IMR-90 (cell line): ENCODE measurements at regions not wholly inside any gene's neighbourhood (a gene's known extent, or its start where the extent isn't known, plus 50 kb on each side); places are given as distances from the start of the nearest gene placed in this dataset.

Experiments used
- ATAC-seq: fragments of 200-7000 bp; cut with Tn5 transposase; 2 replicates; pipeline ENCODE4 v1.9.1; 2020; ENCODE audit warnings: low read depth, mild to moderate bottlenecking, moderate library complexity
- BruUV-seq: library from RNA; stranded (reverse); fragments of 400-500 nt; replicated peaks from 2 replicates; lab custom pipeline; 2021; lab: Mats Ljungman, UMichigan
- CTCF ChIA-PET: fragments of 300-600 bp; formaldehyde crosslinking; extraction: SDS; loops from one replicate; lab custom pipeline; 2021; ENCODE audit warnings: antibody characterized with exemption; lab: Yijun Ruan, JAX
- POLR2A ChIA-PET: fragments of 300-600 bp; sonication (Branson Sonifier 250); formaldehyde crosslinking; loops from one replicate; lab custom pipeline; 2022; ENCODE audit warnings: antibody characterized with exemption; ENCODE audit not compliant: unreplicated experiment; lab: Charles Lee
- DNase-seq: peaks from one replicate; pipeline ENCODE4 v3.0.0; 2013
- H2AFZ ChIP-seq: replicated peaks from 2 replicates; pipeline ENCODE3; 2013; ENCODE audit warnings: low read length, mild to moderate bottlenecking; ENCODE audit not compliant: poor library complexity
- H2AK5ac ChIP-seq: 2 replicates; pipeline ENCODE4 v1.6.1; 2013; ENCODE audit warnings: low read depth, low read length, inconsistent platforms
- H2AK9ac ChIP-seq: replicated peaks from 2 replicates; pipeline ENCODE3; 2013; ENCODE audit warnings: mild to moderate bottlenecking, low read depth, low read length, moderate library complexity; ENCODE audit not compliant: poor library complexity
- H2BK120ac ChIP-seq: 2 replicates; pipeline ENCODE4 v1.6.1; 2013; ENCODE audit warnings: low read depth, low read length, inconsistent platforms
- H2BK15ac ChIP-seq: 3 replicates; pipeline ENCODE4 v1.6.1; 2013; ENCODE audit warnings: low read depth, low read length, inconsistent platforms
- H2BK20ac ChIP-seq: 2 replicates; pipeline ENCODE4 v1.6.1; 2013; ENCODE audit warnings: low read depth, mild to moderate bottlenecking, inconsistent platforms, low read length, moderate library complexity
- H2BK5ac ChIP-seq: 2 replicates; pipeline ENCODE4 v1.6.1; 2013; ENCODE audit warnings: mild to moderate bottlenecking, low read depth, low read length, inconsistent platforms; ENCODE audit not compliant: poor library complexity, severe bottlenecking
- H3K14ac ChIP-seq: replicated peaks from 2 replicates; pipeline ENCODE4 v1.6.1; 2013; ENCODE audit warnings: low read depth, low read length, inconsistent platforms
- H3K18ac ChIP-seq: 2 replicates; pipeline ENCODE4 v1.6.1; 2013; ENCODE audit warnings: low read depth, low read length, control low read depth
- H3K23ac ChIP-seq: 2 replicates; pipeline ENCODE4 v1.6.1; 2013; ENCODE audit warnings: low read depth, low read length, inconsistent platforms
- H3K27ac ChIP-seq: 2 replicates; pipeline ENCODE4 v1.5.1; 2013; ENCODE audit warnings: mild to moderate bottlenecking, control low read depth, low read length; ENCODE audit not compliant: insufficient read depth
- H3K27me3 ChIP-seq: 2 replicates; pipeline ENCODE4 v1.6.1; 2013; ENCODE audit warnings: low read length; ENCODE audit not compliant: control insufficient read depth, insufficient read depth
- H3K36me3 ChIP-seq: 2 replicates; pipeline ENCODE4 v1.6.1; 2013; ENCODE audit warnings: low read length, mixed read lengths; ENCODE audit not compliant: control insufficient read depth, insufficient read depth
- H3K4ac ChIP-seq: 2 replicates; pipeline ENCODE4 v1.6.1; 2013; ENCODE audit warnings: low read depth, low read length, inconsistent platforms
- H3K4me1 ChIP-seq: 2 replicates; pipeline ENCODE4 v1.6.1; 2013; ENCODE audit warnings: low read length, mixed read lengths; ENCODE audit not compliant: control insufficient read depth, insufficient read depth
- H3K4me2 ChIP-seq: 2 replicates; pipeline ENCODE4 v1.6.1; 2013; ENCODE audit warnings: low read depth, mild to moderate bottlenecking, control low read depth, low read length, moderate library complexity
- H3K4me3 ChIP-seq: 2 replicates; pipeline ENCODE4 v1.5.1; 2013; ENCODE audit warnings: low read depth, mild to moderate bottlenecking, control low read depth, low read length, moderate library complexity; ENCODE audit not compliant: insufficient read depth
- H3K56ac ChIP-seq: 2 replicates; pipeline ENCODE4 v1.6.1; 2013; ENCODE audit warnings: low read length, inconsistent platforms; ENCODE audit not compliant: insufficient read depth; ENCODE audit errors: extremely low read depth
- H3K79me1 ChIP-seq, 2 experiments: 2 replicates each; pipeline ENCODE4 v1.6.1; 2013; ENCODE audit warnings: low read length in 2 of 2, inconsistent platforms in 1 of 2, low read depth in 1 of 2
- H3K9ac ChIP-seq: 2 replicates; pipeline ENCODE4 v1.6.1; 2013; ENCODE audit warnings: low read depth, low read length, control low read depth
- H3K9me1 ChIP-seq: 2 replicates; pipeline ENCODE4 v1.6.1; 2013; ENCODE audit warnings: low read length, inconsistent platforms; ENCODE audit not compliant: insufficient read depth
- H3K9me3 ChIP-seq: 2 replicates; pipeline ENCODE4 v1.6.1; 2013; ENCODE audit warnings: low read length; ENCODE audit not compliant: control insufficient read depth, insufficient read depth
- H4K20me1 ChIP-seq: 2 replicates; pipeline ENCODE4 v1.6.1; 2013; ENCODE audit warnings: low read length, inconsistent platforms; ENCODE audit not compliant: insufficient read depth
- H4K5ac ChIP-seq: 2 replicates; pipeline ENCODE4 v1.6.1; 2013; ENCODE audit warnings: mild to moderate bottlenecking, low read depth, low read length, control low read depth
- H4K8ac ChIP-seq, 2 experiments: 2 replicates each; pipeline ENCODE4 v1.6.1; 2013; ENCODE audit warnings: low read depth in 2 of 2, low read length in 2 of 2, control low read depth in 1 of 2, inconsistent platforms in 1 of 2
- H4K91ac ChIP-seq: 2 replicates; pipeline ENCODE4 v1.6.1; 2013; ENCODE audit warnings: low read depth, low read length, inconsistent platforms; ENCODE audit not compliant: insufficient read depth
- BHLHE40 ChIP-seq: fragments of 150-350 bp; IDR thresholded peaks from 2 replicates; pipeline ENCODE4 v1.6.1; 2016; ENCODE audit warnings: mild to moderate bottlenecking, low read depth, low read length
- CEBPB ChIP-seq: IDR thresholded peaks from 2 replicates; pipeline ENCODE4 v1.6.1; 2012; ENCODE audit warnings: low read depth, low read length, improper control_type of control experiment
- CHD1 ChIP-seq: IDR thresholded peaks from 2 replicates; pipeline ENCODE4 v1.6.1; 2012; ENCODE audit warnings: low read depth, low read length, improper control_type of control experiment
- FOS ChIP-seq: fragments of 150-350 bp; IDR thresholded peaks from 2 replicates; pipeline ENCODE4 v1.6.1; 2016; ENCODE audit warnings: low read depth, low read length
- MAZ ChIP-seq: IDR thresholded peaks from 2 replicates; pipeline ENCODE4 v1.6.1; 2012; ENCODE audit warnings: low read depth, mild to moderate bottlenecking, low read length, improper control_type of control experiment, moderate library complexity, borderline replicate concordance
- MXI1 ChIP-seq: IDR thresholded peaks from 2 replicates; pipeline ENCODE4 v1.6.1; 2012; ENCODE audit warnings: low read depth, mild to moderate bottlenecking, low read length, moderate library complexity, borderline replicate concordance
- NFE2L2 ChIP-seq: fragments of 150-350 bp; IDR thresholded peaks from 2 replicates; pipeline ENCODE4 v1.6.1; 2016; ENCODE audit warnings: low read depth, mild to moderate bottlenecking, low read length
- POLR2A ChIP-seq: IDR thresholded peaks from 2 replicates; pipeline ENCODE4 v1.6.1; 2012; ENCODE audit warnings: mild to moderate bottlenecking, low read depth, low read length
- RCOR1 ChIP-seq: IDR thresholded peaks from 2 replicates; pipeline ENCODE4 v1.6.1; 2012; ENCODE audit warnings: mild to moderate bottlenecking, low read length, improper control_type of control experiment; ENCODE audit not compliant: insufficient replicate concordance
- RFX5 ChIP-seq: IDR thresholded peaks from 2 replicates; pipeline ENCODE4 v1.8.0; 2012; ENCODE audit warnings: low read depth, mild to moderate bottlenecking, low read length, moderate library complexity
- SMC3 ChIP-seq: fragments of 150-350 bp; IDR thresholded peaks from 2 replicates; pipeline ENCODE4 v1.6.1; 2016; ENCODE audit warnings: low read depth, mild to moderate bottlenecking, antibody characterized with exemption, low read length, moderate library complexity
- WGBS, 2 experiments: methylation state at CpG; one replicate each; pipeline versions ENCODE4 v1.1.5 to v1.1.7; 2013; ENCODE audit warnings: missing lambda C conversion rate in 2 of 2; ENCODE audit not compliant: insufficient read length in 1 of 2; ENCODE audit errors: extremely low coverage in 2 of 2; 5-methylcytosine and 5-hydroxymethylcytosine counted together
- dilution Hi-C: fragments of 300-500 bp; cut with HindIII; formaldehyde crosslinking; loops from one replicate; pipeline ENCODE4 v1.14.3; 2018; ENCODE audit warnings: low sequenced_read_pairs; ENCODE audit not compliant: unreplicated experiment
- in situ Hi-C: fragments of 300-500 bp; cut with MboI; formaldehyde crosslinking; loops from 3 replicates; pipeline ENCODE4 v1.14.3; 2019; ENCODE audit warnings: low sequenced_read_pairs, inconsistent platforms, mixed read lengths
- intact Hi-C: fragments of 100-400 bp; cut with micrococcal nuclease; formaldehyde crosslinking; loops from 2 replicates; pipeline ENCODE4 v1.10.0; 2022
- TF ChIP-seq, protein P1 (sequence below): conservative IDR thresholded peaks from 2 replicates; pipeline ENCODE4 v1.5.1; 2012; ENCODE audit warnings: mild to moderate bottlenecking, low read depth, low read length, improper control_type of control experiment
- TF ChIP-seq, protein P2 (sequence below): fragments of 150-350 bp; IDR thresholded peaks from 2 replicates; pipeline ENCODE4 v1.6.1; 2016; ENCODE audit warnings: low read depth, mild to moderate bottlenecking, low read length, moderate library complexity, borderline replicate concordance

DNA sequence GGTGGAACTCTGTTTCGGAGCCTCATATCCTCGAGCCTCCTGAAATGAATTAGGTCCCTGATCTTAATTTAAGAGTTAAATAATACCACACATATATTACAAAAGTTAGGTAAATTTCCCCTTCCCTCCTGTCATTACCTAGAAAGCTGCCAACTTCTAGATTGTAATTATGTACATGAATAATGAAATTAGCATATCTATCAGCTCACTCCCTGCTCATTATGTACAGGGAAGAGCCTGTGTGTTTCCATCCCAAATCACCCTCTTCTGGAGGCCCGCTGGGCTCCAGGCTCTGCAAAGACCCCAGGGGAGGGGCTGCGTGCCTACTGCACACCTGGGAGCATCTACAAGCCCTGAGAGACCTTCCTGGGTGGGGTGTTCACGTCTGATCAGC, 384.1 kb downstream of the MN1 start (continued):
- TF ChIP-seq, protein P1, sequence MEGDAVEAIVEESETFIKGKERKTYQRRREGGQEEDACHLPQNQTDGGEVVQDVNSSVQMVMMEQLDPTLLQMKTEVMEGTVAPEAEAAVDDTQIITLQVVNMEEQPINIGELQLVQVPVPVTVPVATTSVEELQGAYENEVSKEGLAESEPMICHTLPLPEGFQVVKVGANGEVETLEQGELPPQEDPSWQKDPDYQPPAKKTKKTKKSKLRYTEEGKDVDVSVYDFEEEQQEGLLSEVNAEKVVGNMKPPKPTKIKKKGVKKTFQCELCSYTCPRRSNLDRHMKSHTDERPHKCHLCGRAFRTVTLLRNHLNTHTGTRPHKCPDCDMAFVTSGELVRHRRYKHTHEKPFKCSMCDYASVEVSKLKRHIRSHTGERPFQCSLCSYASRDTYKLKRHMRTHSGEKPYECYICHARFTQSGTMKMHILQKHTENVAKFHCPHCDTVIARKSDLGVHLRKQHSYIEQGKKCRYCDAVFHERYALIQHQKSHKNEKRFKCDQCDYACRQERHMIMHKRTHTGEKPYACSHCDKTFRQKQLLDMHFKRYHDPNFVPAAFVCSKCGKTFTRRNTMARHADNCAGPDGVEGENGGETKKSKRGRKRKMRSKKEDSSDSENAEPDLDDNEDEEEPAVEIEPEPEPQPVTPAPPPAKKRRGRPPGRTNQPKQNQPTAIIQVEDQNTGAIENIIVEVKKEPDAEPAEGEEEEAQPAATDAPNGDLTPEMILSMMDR, result no peak

DNA sequence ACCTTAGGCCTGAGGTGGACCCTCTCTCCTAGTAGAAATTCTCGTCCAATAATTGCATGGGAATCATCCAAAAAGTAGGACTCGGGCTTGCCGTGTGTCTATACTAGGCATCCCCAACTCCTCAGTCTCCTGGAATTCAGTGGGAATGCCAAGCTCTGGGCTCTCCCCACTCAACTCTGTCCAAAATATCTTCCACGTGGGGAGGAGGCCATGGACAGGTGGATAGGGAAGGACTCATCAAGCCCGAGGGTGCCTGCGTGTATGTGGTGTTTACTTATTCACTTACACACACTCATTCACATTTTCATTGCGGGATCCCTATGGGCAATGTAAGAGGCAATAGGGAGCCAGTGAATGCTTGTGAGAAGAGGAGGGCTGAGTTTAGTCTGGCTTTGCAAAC, 383.3 kb downstream of the MN1 start:
- H3K36me3 ChIP-seq, result no peaks in the 10 kb centered on the region
- no peak overlapping the region for H2BK20ac ChIP-seq
- H3K23ac ChIP-seq, result no peak overlapping the region
- intact Hi-C loops (no loop called here), dilution Hi-C loops (no loop called here), in situ Hi-C loops (loop anchor here (10.0 kb wide), 1 partner anchor 587 kb away; no protein-coding TSS in a partner anchor)
- peak overlapping the region; percentile 69; the same call in 1 of the 2 replicates for H2AK5ac ChIP-seq
- H3K27me3 ChIP-seq, result peaks cover 18% of the 10 kb centered on the region
- no peaks in the 10 kb centered on the region for H3K9me3 ChIP-seq
- no peak overlapping the region for H3K56ac ChIP-seq
- no peaks in the 10 kb centered on the region for H3K79me1 ChIP-seq
- no peak overlapping the region for H3K9ac ChIP-seq
- no peak overlapping the region for H3K4ac ChIP-seq
- no peak for ATAC-seq
- no peaks in the 10 kb centered on the region for H4K20me1 ChIP-seq
- H3K14ac ChIP-seq, result no peak overlapping the region
- no peak overlapping the region for H2BK5ac ChIP-seq
- no peak overlapping the region for H3K4me2 ChIP-seq
- peaks cover 8% of the 10 kb centered on the region; the same call in 1 of the 2 replicates for H3K9me1 ChIP-seq
- no peak overlapping the region for H3K18ac ChIP-seq
- no peak overlapping the region for H3K4me3 ChIP-seq
- no peak overlapping the region for H4K5ac ChIP-seq
- H2BK120ac ChIP-seq, result no peak overlapping the region
- H3K4me1 ChIP-seq, result peaks cover 18% of the 10 kb centered on the region
- no peak overlapping the region for H4K8ac ChIP-seq
- ChIA-PET CTCF (no interaction called here), POLR2A (no interaction called here)
- H4K91ac ChIP-seq, result no peak overlapping the region
- no peak for DNase-seq
- H3K27ac ChIP-seq, result no peak overlapping the region
- no peak overlapping the region for H2AFZ ChIP-seq
- H2BK15ac ChIP-seq, result no peak overlapping the region
- H2AK9ac ChIP-seq, result no peak overlapping the region
- no TSS peak for BruUV-seq
- WGBS, 2 experiments, result no CpG with 5 or more reads among the region's 7 CpGs
- TF ChIP-seq BHLHE40, result no peak
- no peak for TF ChIP-seq RCOR1
- TF ChIP-seq RFX5, result no peak
- no peak for TF ChIP-seq SMC3
- no peak for TF ChIP-seq CEBPB
- TF ChIP-seq CHD1, result no peak
- TF ChIP-seq, protein P1, result no peak
- no peak for TF ChIP-seq FOS
- TF ChIP-seq POLR2A, result no peak
- TF ChIP-seq NFE2L2, result no peak
- TF ChIP-seq, protein P2, sequence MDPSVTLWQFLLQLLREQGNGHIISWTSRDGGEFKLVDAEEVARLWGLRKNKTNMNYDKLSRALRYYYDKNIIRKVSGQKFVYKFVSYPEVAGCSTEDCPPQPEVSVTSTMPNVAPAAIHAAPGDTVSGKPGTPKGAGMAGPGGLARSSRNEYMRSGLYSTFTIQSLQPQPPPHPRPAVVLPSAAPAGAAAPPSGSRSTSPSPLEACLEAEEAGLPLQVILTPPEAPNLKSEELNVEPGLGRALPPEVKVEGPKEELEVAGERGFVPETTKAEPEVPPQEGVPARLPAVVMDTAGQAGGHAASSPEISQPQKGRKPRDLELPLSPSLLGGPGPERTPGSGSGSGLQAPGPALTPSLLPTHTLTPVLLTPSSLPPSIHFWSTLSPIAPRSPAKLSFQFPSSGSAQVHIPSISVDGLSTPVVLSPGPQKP, result no peak
- no peak for TF ChIP-seq MXI1
- no peak for TF ChIP-seq MAZ
